Upper lobe of left lung (tissue), 4 donors: ENCODE measurements at regions not wholly inside any gene's neighbourhood (a gene's known extent, or its start where the extent isn't known, plus 50 kb on each side); places are given as distances from the start of the nearest gene placed in this dataset.

ENCODE experiments used
- CTCF ChIP-seq, 6 experiments: fragments of 450-650 bp in 4 of 6; fragments of 200-600 bp in 2 of 6; sonication (generic) in 2 of 6; IDR thresholded peaks; one replicate each; pipeline ENCODE4 v1.5.1; 2016 to 2019; ENCODE audit warnings: antibody characterized with exemption in 6 of 6
- POLR2A ChIP-seq, 4 donors: fragments of 450-650 bp; IDR thresholded peaks; one replicate each; pipeline ENCODE4 v1.5.1; 2016 to 2017; ENCODE audit warnings: antibody characterized with exemption in 4 of 4, mild to moderate bottlenecking in 2 of 4
- POLR2AphosphoS5 ChIP-seq, 2 donors: sonication (generic); formaldehyde crosslinking; IDR thresholded peaks; one replicate each; pipeline ENCODE4 v1.5.1; 2017; ENCODE audit warnings: antibody characterized with exemption in 2 of 2

- TF ChIP-seq CTCF (IDR thresholded peaks at IDR 0.05) (no peak), POLR2A (IDR thresholded peaks at IDR 0.05) (no peak), POLR2AphosphoS5 (IDR thresholded peaks at IDR 0.05) (no peak)
Measured at GRCh38 chr1:177854951-177855350, 114.9 kb downstream of the SEC16B start.
